ENCODE measurements at regions not wholly inside any gene's neighbourhood (a gene's known extent, or its start where the extent isn't known, plus 50 kb on each side); places are given as distances from the start of the nearest gene placed in this dataset.

GRCh38 chr5:74013222-74013621 lies 387.2 kb downstream of the ARHGEF28 start:
- H3K27ac Mint-ChIP-seq (ENCODE audit: unreplicated experiment) = no peak overlapping the region
- H3K36me3 Mint-ChIP-seq (ENCODE audit: low read depth, unreplicated experiment) = no peaks in the 10 kb centered on the region
- H3K4me1 Mint-ChIP-seq (ENCODE audit: unreplicated experiment) = peaks cover 4% of the 10 kb centered on the region
- no peaks in the 10 kb centered on the region for H3K9me3 Mint-ChIP-seq (ENCODE audit: unreplicated experiment)
- TF ChIP-seq CTCF (IDR thresholded peaks at IDR 0.05; ENCODE audit: unreplicated experiment) = no peak
- H3K4me3 Mint-ChIP-seq (ENCODE audit: unreplicated experiment) = no peak overlapping the region
- DNase-seq (ENCODE audit: low spot score) = no peak
- H3K27me3 Mint-ChIP-seq (ENCODE audit: unreplicated experiment) = peaks cover 4% of the 10 kb centered on the region

GRCh38 chr5:74009502-74009901 lies 383.5 kb downstream of the ARHGEF28 start:
- DNase-seq (ENCODE audit: low spot score) = no peak
- no peak overlapping the region for H3K4me3 Mint-ChIP-seq (ENCODE audit: unreplicated experiment)
- no peaks in the 10 kb centered on the region for H3K27me3 Mint-ChIP-seq (ENCODE audit: unreplicated experiment)
- H3K9me3 Mint-ChIP-seq (ENCODE audit: unreplicated experiment) = no peaks in the 10 kb centered on the region
- H3K4me1 Mint-ChIP-seq (ENCODE audit: unreplicated experiment) = peaks cover 4% of the 10 kb centered on the region
- no peaks in the 10 kb centered on the region for H3K36me3 Mint-ChIP-seq (ENCODE audit: low read depth, unreplicated experiment)
- no peak for TF ChIP-seq CTCF (IDR thresholded peaks at IDR 0.05; ENCODE audit: unreplicated experiment)
- no peak overlapping the region for H3K27ac Mint-ChIP-seq (ENCODE audit: unreplicated experiment)

- Mint-ChIP-seq H3K4me3 (ENCODE audit: unreplicated experiment) (no peak overlapping the region), H3K27me3 (ENCODE audit: unreplicated experiment) (no peaks in the 10 kb centered on the region), H3K36me3 (ENCODE audit: low read depth, unreplicated experiment) (no peaks in the 10 kb centered on the region), H3K4me1 (ENCODE audit: unreplicated experiment) (peaks cover 4% of the 10 kb centered on the region), H3K9me3 (ENCODE audit: unreplicated experiment) (no peaks in the 10 kb centered on the region), H3K27ac (ENCODE audit: unreplicated experiment) (no peak overlapping the region)
- TF ChIP-seq CTCF (IDR thresholded peaks at IDR 0.05; ENCODE audit: unreplicated experiment) = no peak
- no peak for DNase-seq (ENCODE audit: low spot score)
These were observed 381.2 kb downstream of the ARHGEF28 start for GRCh38 chr5:74007193-74007592.

GRCh38 chr5:73999297-73999696 lies 373.3 kb downstream of the ARHGEF28 start:
- no peak overlapping the region for H3K4me3 Mint-ChIP-seq (ENCODE audit: unreplicated experiment)
- DNase-seq (ENCODE audit: low spot score) = no peak
- H3K27ac Mint-ChIP-seq (ENCODE audit: unreplicated experiment) = no peak overlapping the region
- H3K4me1 Mint-ChIP-seq (ENCODE audit: unreplicated experiment) = no peaks in the 10 kb centered on the region
- H3K27me3 Mint-ChIP-seq (ENCODE audit: unreplicated experiment) = no peaks in the 10 kb centered on the region
- H3K36me3 Mint-ChIP-seq (ENCODE audit: low read depth, unreplicated experiment) = no peaks in the 10 kb centered on the region
- TF ChIP-seq CTCF (IDR thresholded peaks at IDR 0.05; ENCODE audit: unreplicated experiment) = no peak
- no peaks in the 10 kb centered on the region for H3K9me3 Mint-ChIP-seq (ENCODE audit: unreplicated experiment)

- Mint-ChIP-seq H3K4me3 (ENCODE audit: unreplicated experiment) (no peak overlapping the region), H3K36me3 (ENCODE audit: low read depth, unreplicated experiment) (no peaks in the 10 kb centered on the region), H3K27me3 (ENCODE audit: unreplicated experiment) (no peaks in the 10 kb centered on the region), H3K9me3 (ENCODE audit: unreplicated experiment) (no peaks in the 10 kb centered on the region), H3K27ac (ENCODE audit: unreplicated experiment) (no peak overlapping the region), H3K4me1 (ENCODE audit: unreplicated experiment) (no peaks in the 10 kb centered on the region)
- no peak for DNase-seq (ENCODE audit: low spot score)
- TF ChIP-seq CTCF (IDR thresholded peaks at IDR 0.05; ENCODE audit: unreplicated experiment) = no peak
These were observed 372.5 kb downstream of the ARHGEF28 start for GRCh38 chr5:73998489-73998888.

Data from endothelial cell (in vitro differentiated cells).